ENCODE measurements at regions not wholly inside any gene's neighbourhood (a gene's known extent, or its start where the extent isn't known, plus 50 kb on each side); places are given as distances from the start of the nearest gene placed in this dataset.
"Not testable (repeated sequence)": the region's sequence is repeated elsewhere in the genome, so short reads cannot be mapped to it uniquely, and the experiment has no call there.

DNA sequence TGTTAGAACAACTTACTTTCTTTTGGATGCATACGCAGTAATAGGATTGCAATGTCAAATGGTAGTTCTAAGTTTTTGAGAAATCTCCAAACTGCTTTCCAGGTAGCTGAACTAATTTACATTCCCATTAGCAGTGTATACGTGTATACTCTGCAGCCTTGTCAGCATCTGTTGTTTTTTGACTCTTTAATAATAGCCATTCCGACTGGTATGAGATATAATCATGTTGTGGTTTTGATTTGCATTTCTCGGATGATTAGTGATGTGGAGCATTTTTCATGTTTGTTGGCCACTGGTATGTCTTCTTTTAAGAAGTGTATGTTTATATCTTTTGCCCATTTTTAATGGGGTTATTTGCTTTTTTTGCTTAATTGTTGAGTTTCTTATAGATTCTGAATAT lies 76.9 kb upstream of the HNRNPA1L2 start:
- intact Hi-C loops (cut with micrococcal nuclease); H3K4me1 ChIP-seq (ENCODE audit: control insufficient read depth in 1 of 2, insufficient read depth in 2 of 2, low read length in 2 of 2); ATAC-seq; DNase-seq (ENCODE audit: low read depth, low spot score); H3K27me3 ChIP-seq (ENCODE audit: insufficient read depth, low read length); H3K79me2 ChIP-seq (ENCODE audit: insufficient read depth, low read length); H3K9ac ChIP-seq (ENCODE audit: low read length); H3K9me3 ChIP-seq (ENCODE audit: control insufficient read depth in 1 of 2, insufficient read depth in 1 of 2, low read depth in 1 of 2, low read length in 2 of 2); H3K27ac ChIP-seq (ENCODE audit: low read depth, low read length); POLR2A ChIA-PET; H3K9me2 ChIP-seq (ENCODE audit: insufficient read depth); H3K4me3 ChIP-seq (replicated peaks in 1 of 2; ENCODE audit: low read depth in 1 of 2, low read length in 2 of 2); BruUV-seq (replicated peaks); H2AFZ ChIP-seq (ENCODE audit: low read depth, low read length, poor library complexity, severe bottlenecking); H4K20me1 ChIP-seq (ENCODE audit: insufficient read depth); RAD21 ChIA-PET (ENCODE audit: low non-redundant PET in 1 of 2, low total read pairs in 2 of 2, uncharacterized antibody in 2 of 2, unreplicated experiment in 2 of 2); CTCF ChIA-PET; H3K4me2 ChIP-seq (ENCODE audit: low read length); H3K36me3 ChIP-seq (ENCODE audit: control insufficient read depth in 1 of 2, insufficient read depth in 2 of 2, low read length in 2 of 2): not testable (repeated sequence)

DNA sequence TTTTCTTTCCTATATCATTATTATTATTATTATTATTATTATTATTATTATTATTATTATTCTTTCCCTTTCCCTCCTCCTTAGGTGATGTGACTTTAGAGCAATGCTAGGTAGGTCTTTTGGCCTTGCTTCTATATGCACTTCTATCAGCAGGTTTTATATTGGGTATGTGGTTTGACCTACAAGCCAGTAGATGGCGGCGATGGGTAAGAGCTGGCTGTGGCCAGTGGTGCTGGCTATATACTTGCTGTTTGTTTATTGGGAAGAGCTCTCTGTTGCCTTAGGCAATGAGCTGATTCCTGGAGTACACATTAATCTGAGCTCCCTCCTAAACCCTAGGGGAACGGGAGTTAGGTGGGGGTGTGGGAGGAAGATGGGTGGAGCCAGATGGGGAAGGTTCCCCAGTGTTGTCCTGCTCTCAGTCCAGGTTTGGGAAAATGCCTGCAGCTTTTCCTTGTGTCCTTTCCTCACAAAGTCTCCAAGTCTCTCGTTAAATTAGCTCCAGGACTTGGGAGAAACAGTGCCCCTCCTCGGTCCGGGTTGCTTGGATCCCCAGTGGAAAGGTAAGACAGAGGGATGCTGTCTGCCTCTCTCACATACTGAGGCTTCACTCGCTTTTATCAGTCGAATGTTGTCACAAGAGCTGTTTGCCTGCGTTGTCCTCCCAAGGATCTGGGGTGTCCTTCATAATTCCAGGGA lies 72.2 kb upstream of the HNRNPA1L2 start:
- H2AFZ ChIP-seq (ENCODE audit: low read depth, low read length, poor library complexity, severe bottlenecking); H3K4me1 ChIP-seq (ENCODE audit: control insufficient read depth in 1 of 2, insufficient read depth in 2 of 2, low read length in 2 of 2); H4K20me1 ChIP-seq (ENCODE audit: insufficient read depth); H3K9ac ChIP-seq (ENCODE audit: low read length); H3K27ac ChIP-seq (ENCODE audit: low read depth, low read length); H3K36me3 ChIP-seq (ENCODE audit: control insufficient read depth in 1 of 2, insufficient read depth in 2 of 2, low read length in 2 of 2); H3K79me2 ChIP-seq (ENCODE audit: insufficient read depth, low read length); RAD21 ChIA-PET (ENCODE audit: low non-redundant PET in 1 of 2, low total read pairs in 2 of 2, uncharacterized antibody in 2 of 2, unreplicated experiment in 2 of 2); H3K4me2 ChIP-seq (ENCODE audit: low read length); H3K9me3 ChIP-seq (ENCODE audit: control insufficient read depth in 1 of 2, insufficient read depth in 1 of 2, low read depth in 1 of 2, low read length in 2 of 2); BruUV-seq (replicated peaks); intact Hi-C loops (cut with micrococcal nuclease); H3K4me3 ChIP-seq (replicated peaks in 1 of 2; ENCODE audit: low read depth in 1 of 2, low read length in 2 of 2); H3K27me3 ChIP-seq (ENCODE audit: insufficient read depth, low read length); POLR2A ChIA-PET; H3K9me2 ChIP-seq (ENCODE audit: insufficient read depth): not testable (repeated sequence)
- DNase-seq (ENCODE audit: low read depth, low spot score) (peak; percentile 38), ATAC-seq (peak; percentile 98)
- CTCF ChIA-PET, result interaction anchor here (0.8 to 1.1 kb wide), 2 partner anchors 94 to 398 kb away, joined by 3 to 4 read pairs; no protein-coding TSS in a partner anchor
- TF ChIP-seq, protein P1, sequence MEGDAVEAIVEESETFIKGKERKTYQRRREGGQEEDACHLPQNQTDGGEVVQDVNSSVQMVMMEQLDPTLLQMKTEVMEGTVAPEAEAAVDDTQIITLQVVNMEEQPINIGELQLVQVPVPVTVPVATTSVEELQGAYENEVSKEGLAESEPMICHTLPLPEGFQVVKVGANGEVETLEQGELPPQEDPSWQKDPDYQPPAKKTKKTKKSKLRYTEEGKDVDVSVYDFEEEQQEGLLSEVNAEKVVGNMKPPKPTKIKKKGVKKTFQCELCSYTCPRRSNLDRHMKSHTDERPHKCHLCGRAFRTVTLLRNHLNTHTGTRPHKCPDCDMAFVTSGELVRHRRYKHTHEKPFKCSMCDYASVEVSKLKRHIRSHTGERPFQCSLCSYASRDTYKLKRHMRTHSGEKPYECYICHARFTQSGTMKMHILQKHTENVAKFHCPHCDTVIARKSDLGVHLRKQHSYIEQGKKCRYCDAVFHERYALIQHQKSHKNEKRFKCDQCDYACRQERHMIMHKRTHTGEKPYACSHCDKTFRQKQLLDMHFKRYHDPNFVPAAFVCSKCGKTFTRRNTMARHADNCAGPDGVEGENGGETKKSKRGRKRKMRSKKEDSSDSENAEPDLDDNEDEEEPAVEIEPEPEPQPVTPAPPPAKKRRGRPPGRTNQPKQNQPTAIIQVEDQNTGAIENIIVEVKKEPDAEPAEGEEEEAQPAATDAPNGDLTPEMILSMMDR (IDR thresholded peaks at IDR 0.05 in 2 of 3, conservative IDR thresholded peaks at IDR 0.05 in 1 of 3; ENCODE audit: borderline replicate concordance in 1 of 3, insufficient read depth in 1 of 3, low read depth in 2 of 3, low read length in 2 of 3), result peak; percentile 19 to 30 (median 29); a peak in 3 of 6 replicates
- TF ChIP-seq RAD21 (IDR thresholded peaks at IDR 0.05; ENCODE audit: low read depth), result peak; percentile 45

DNA sequence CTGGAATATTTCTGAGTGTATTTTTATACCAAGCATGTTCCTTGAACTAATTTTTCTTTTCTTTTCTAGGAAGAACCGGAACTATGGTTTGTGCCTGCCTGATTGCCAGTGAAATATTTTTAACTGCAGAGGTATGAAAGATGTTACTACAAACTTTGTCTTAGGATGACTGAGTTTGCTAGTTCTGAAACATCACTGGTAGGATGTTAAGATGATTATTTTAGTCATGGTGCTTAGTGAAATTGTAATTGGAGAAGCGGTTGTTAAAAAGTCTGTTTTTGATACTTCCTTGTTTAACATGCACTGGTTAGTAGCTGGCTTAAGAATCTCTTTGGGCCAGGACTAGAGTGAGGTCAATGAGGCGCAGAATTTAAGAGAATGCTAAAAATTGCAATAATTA lies 71.1 kb upstream of the HNRNPA1L2 start:
- H4K20me1 ChIP-seq (ENCODE audit: insufficient read depth); POLR2A ChIA-PET; H3K4me1 ChIP-seq (ENCODE audit: control insufficient read depth in 1 of 2, insufficient read depth in 2 of 2, low read length in 2 of 2); intact Hi-C loops (cut with micrococcal nuclease); H3K9me3 ChIP-seq (ENCODE audit: control insufficient read depth in 1 of 2, insufficient read depth in 1 of 2, low read depth in 1 of 2, low read length in 2 of 2); H3K27me3 ChIP-seq (ENCODE audit: insufficient read depth, low read length); BruUV-seq (replicated peaks); H3K27ac ChIP-seq (ENCODE audit: low read depth, low read length); ATAC-seq; H3K79me2 ChIP-seq (ENCODE audit: insufficient read depth, low read length); H3K9me2 ChIP-seq (ENCODE audit: insufficient read depth); H2AFZ ChIP-seq (ENCODE audit: low read depth, low read length, poor library complexity, severe bottlenecking); H3K4me2 ChIP-seq (ENCODE audit: low read length); H3K4me3 ChIP-seq (replicated peaks in 1 of 2; ENCODE audit: low read depth in 1 of 2, low read length in 2 of 2); CTCF ChIA-PET; DNase-seq (ENCODE audit: low read depth, low spot score); H3K36me3 ChIP-seq (ENCODE audit: control insufficient read depth in 1 of 2, insufficient read depth in 2 of 2, low read length in 2 of 2); RAD21 ChIA-PET (ENCODE audit: low non-redundant PET in 1 of 2, low total read pairs in 2 of 2, uncharacterized antibody in 2 of 2, unreplicated experiment in 2 of 2); H3K9ac ChIP-seq (ENCODE audit: low read length): not testable (repeated sequence)

DNA sequence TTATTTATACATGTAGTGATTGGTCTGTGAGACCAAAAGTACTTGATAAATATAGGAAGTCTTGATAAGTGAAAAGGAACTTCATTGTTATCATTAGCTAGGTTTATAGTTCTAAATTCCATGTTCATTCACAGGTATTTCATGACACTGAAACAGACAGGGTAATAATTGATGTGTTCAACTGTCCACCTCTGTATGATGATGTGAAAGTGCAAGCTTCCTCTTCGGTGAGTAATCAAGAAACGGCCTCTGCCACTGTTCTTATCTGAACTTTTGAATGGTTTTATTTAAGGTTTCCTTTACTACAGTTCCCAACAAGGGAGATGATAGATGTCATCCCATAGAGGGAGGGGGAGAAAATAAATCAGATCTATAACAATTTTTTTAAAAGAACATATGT lies 59.3 kb upstream of the HNRNPA1L2 start:
- H3K79me2 ChIP-seq (ENCODE audit: insufficient read depth, low read length); BruUV-seq (replicated peaks); RAD21 ChIA-PET (ENCODE audit: low non-redundant PET in 1 of 2, low total read pairs in 2 of 2, uncharacterized antibody in 2 of 2, unreplicated experiment in 2 of 2); H3K4me2 ChIP-seq (ENCODE audit: low read length); H3K4me1 ChIP-seq (ENCODE audit: control insufficient read depth in 1 of 2, insufficient read depth in 2 of 2, low read length in 2 of 2); ATAC-seq; POLR2A ChIA-PET; H3K9ac ChIP-seq (ENCODE audit: low read length); intact Hi-C loops (cut with micrococcal nuclease); H3K27ac ChIP-seq (ENCODE audit: low read depth, low read length); H3K4me3 ChIP-seq (replicated peaks in 1 of 2; ENCODE audit: low read depth in 1 of 2, low read length in 2 of 2); H3K27me3 ChIP-seq (ENCODE audit: insufficient read depth, low read length); DNase-seq (ENCODE audit: low read depth, low spot score); H3K36me3 ChIP-seq (ENCODE audit: control insufficient read depth in 1 of 2, insufficient read depth in 2 of 2, low read length in 2 of 2); CTCF ChIA-PET; H4K20me1 ChIP-seq (ENCODE audit: insufficient read depth); H3K9me2 ChIP-seq (ENCODE audit: insufficient read depth); H2AFZ ChIP-seq (ENCODE audit: low read depth, low read length, poor library complexity, severe bottlenecking); H3K9me3 ChIP-seq (ENCODE audit: control insufficient read depth in 1 of 2, insufficient read depth in 1 of 2, low read depth in 1 of 2, low read length in 2 of 2): not testable (repeated sequence)
